Omental fat pad (tissue), 3 donors: ENCODE measurements at regions not wholly inside any gene's neighbourhood (a gene's known extent, or its start where the extent isn't known, plus 50 kb on each side); places are given as distances from the start of the nearest gene placed in this dataset.
"Not testable (repeated sequence)": the region's sequence is repeated elsewhere in the genome, so short reads cannot be mapped to it uniquely, and the experiment has no call there.

Source experiments
- ATAC-seq: fragments of 150-250 bp; one replicate; pipeline ENCODE4 v1.9.1; 2016; ENCODE audit warnings: mild to moderate bottlenecking, moderate library complexity; ENCODE audit not compliant: low FRiP score
- DNase-seq: peaks from one replicate; pipeline ENCODE4 v3.0.0-alpha.2; 2019; ENCODE audit warnings: low spot score
- CTCF ChIP-seq, 3 donors: fragments of 450-650 bp; IDR thresholded peaks; one replicate each; pipeline ENCODE4 v1.5.1; 2016 to 2017; ENCODE audit warnings: antibody characterized with exemption in 3 of 3, mild to moderate bottlenecking in 3 of 3, moderate library complexity in 2 of 3

GRCh38 chr9:72444435-72444834 lies 77.0 kb upstream of the TMC1 start:
- ATAC-seq (no peak), DNase-seq (no peak)
- no peak for TF ChIP-seq CTCF (IDR thresholded peaks at IDR 0.05)

GRCh38 chr9:72443855-72444254 lies 77.6 kb upstream of the TMC1 start:
- TF ChIP-seq CTCF (IDR thresholded peaks at IDR 0.05) = no peak
- ATAC-seq = no peak
- DNase-seq = no peak

GRCh38 chr9:72441848-72442607 lies 77.0 kb upstream of the ZFAND5 start:
- ATAC-seq = peak; percentile 75

GRCh38 chr9:72440992-72441847 lies 76.2 kb upstream of the ZFAND5 start:
- DNase-seq (no peak), ATAC-seq (no peak)
- TF ChIP-seq CTCF (IDR thresholded peaks at IDR 0.05) = no peak

More at GRCh38 chr9:72441848-72442607, 77.0 kb upstream of the ZFAND5 start:
- no peak for DNase-seq
- no peak for TF ChIP-seq CTCF (IDR thresholded peaks at IDR 0.05)

GRCh38 chr9:72440378-72440777 lies 75.4 kb upstream of the ZFAND5 start:
- TF ChIP-seq CTCF (IDR thresholded peaks at IDR 0.05) = no peak
- DNase-seq (no peak), ATAC-seq (no peak)

- DNase-seq = not testable (repeated sequence)
These were observed 68.7 kb upstream of the ZFAND5 start for GRCh38 chr9:72433616-72434267.

GRCh38 chr9:72431036-72431435 lies 66.0 kb upstream of the ZFAND5 start:
- ATAC-seq (no peak), DNase-seq (no peak)
- no peak for TF ChIP-seq CTCF (IDR thresholded peaks at IDR 0.05)

More at GRCh38 chr9:72433616-72434267, 68.7 kb upstream of the ZFAND5 start:
- ATAC-seq = peak; percentile 93
